OCI-LY1 (cell line): ENCODE measurements at regions not wholly inside any gene's neighbourhood (a gene's known extent, or its start where the extent isn't known, plus 50 kb on each side); places are given as distances from the start of the nearest gene placed in this dataset.

Experiments
- H2AFZ ChIP-seq: fragments of 200-600 bp; sonication (generic), shearing (Covaris generic); 2 replicates; pipeline ENCODE4 v1.6.0; 2014; ENCODE audit warnings: antibody characterized with exemption, mild to moderate bottlenecking, low read length
- H3F3A ChIP-seq: fragments of 200-600 bp; sonication (generic), shearing (Covaris generic); 2 replicates; pipeline ENCODE4 v1.6.0; 2014; ENCODE audit warnings: mild to moderate bottlenecking, antibody characterized with exemption, low read length, moderate library complexity; ENCODE audit not compliant: insufficient read depth
- H3K27ac ChIP-seq: fragments of 200-600 bp; sonication (generic); 2 replicates; pipeline ENCODE4 v1.5.1; 2014; ENCODE audit warnings: low read length, mixed run types, mild to moderate bottlenecking, low read depth; ENCODE audit not compliant: poor library complexity, severe bottlenecking
- H3K27me3 ChIP-seq: fragments of 200-600 bp; sonication (generic); 2 replicates; pipeline ENCODE4 v1.6.0; 2014; ENCODE audit warnings: antibody characterized with exemption, mild to moderate bottlenecking, low read length, moderate library complexity; ENCODE audit not compliant: insufficient read depth
- H3K36me3 ChIP-seq: fragments of 200-600 bp; sonication (generic); 2 replicates; pipeline ENCODE4 v1.6.1; 2014; ENCODE audit warnings: mild to moderate bottlenecking, antibody characterized with exemption, low read length, moderate library complexity, mixed read lengths; ENCODE audit not compliant: insufficient read depth
- H3K4me1 ChIP-seq: fragments of 200-600 bp; sonication (generic); 2 replicates; pipeline ENCODE4 v1.5.1; 2014; ENCODE audit warnings: mild to moderate bottlenecking, low read length, moderate library complexity; ENCODE audit not compliant: insufficient read depth, severe bottlenecking
- H3K4me2 ChIP-seq: fragments of 200-600 bp; sonication (generic), shearing (Covaris generic); 2 replicates; pipeline ENCODE4 v1.6.1; 2014; ENCODE audit warnings: low read length
- H3K4me3 ChIP-seq: fragments of 200-600 bp; sonication (generic); 2 replicates; pipeline ENCODE4 v1.5.1; 2014; ENCODE audit warnings: low read length, low read depth, mild to moderate bottlenecking, mixed read lengths; ENCODE audit not compliant: poor library complexity, severe bottlenecking
- H3K79me2 ChIP-seq: fragments of 200-600 bp; shearing (Covaris generic); 2 replicates; pipeline ENCODE4 v1.6.1; 2016; ENCODE audit warnings: mixed run types, low read length, mixed read lengths; ENCODE audit not compliant: insufficient read depth
- H3K9ac ChIP-seq: fragments of 200-600 bp; sonication (generic), shearing (Covaris generic); 2 replicates; pipeline ENCODE4 v1.6.1; 2014; ENCODE audit warnings: mild to moderate bottlenecking, low read length, mixed read lengths
- H3K9me2 ChIP-seq: fragments of 200-600 bp; sonication (generic), shearing (Covaris generic); 2 replicates; pipeline ENCODE4 v1.6.1; 2014; ENCODE audit warnings: low read depth, mild to moderate bottlenecking, low read length, mixed read lengths
- H3K9me3 ChIP-seq: fragments of 200-600 bp; shearing (Covaris generic); 2 replicates; pipeline ENCODE4 v1.6.1; 2014; ENCODE audit warnings: low read length, mixed read lengths
- H4K20me1 ChIP-seq: fragments of 200-600 bp; sonication (generic), shearing (Covaris generic); 2 replicates; pipeline ENCODE4 v1.6.0; 2016; ENCODE audit warnings: mild to moderate bottlenecking, low read length; ENCODE audit not compliant: insufficient read depth
- EZH2 ChIP-seq: fragments of 200-600 bp; sonication (generic), shearing (Covaris generic); IDR thresholded peaks from 2 replicates; pipeline ENCODE4 v1.8.0; 2017; ENCODE audit warnings: borderline replicate concordance, mixed run types, mild to moderate bottlenecking, antibody characterized with exemption, low read length, moderate library complexity, mixed read lengths
- TF ChIP-seq, protein P1 (sequence below): fragments of 200-600 bp; sonication (generic), shearing (Covaris generic); IDR thresholded peaks from 2 replicates; pipeline ENCODE4 v1.5.1; 2017; ENCODE audit warnings: mild to moderate bottlenecking, antibody characterized with exemption, low read length, moderate library complexity, mixed read lengths

- no peak overlapping the region for H3K4me2 ChIP-seq
- H4K20me1 ChIP-seq = no peaks in the 10 kb centered on the region
- no peaks in the 10 kb centered on the region for H3K9me3 ChIP-seq
- no peak overlapping the region for H3K4me3 ChIP-seq
- H3K27me3 ChIP-seq = no peaks in the 10 kb centered on the region
- H3F3A ChIP-seq = no peaks in the 10 kb centered on the region
- no peak overlapping the region for H2AFZ ChIP-seq
- TF ChIP-seq EZH2 = no peak
- TF ChIP-seq, protein P1, sequence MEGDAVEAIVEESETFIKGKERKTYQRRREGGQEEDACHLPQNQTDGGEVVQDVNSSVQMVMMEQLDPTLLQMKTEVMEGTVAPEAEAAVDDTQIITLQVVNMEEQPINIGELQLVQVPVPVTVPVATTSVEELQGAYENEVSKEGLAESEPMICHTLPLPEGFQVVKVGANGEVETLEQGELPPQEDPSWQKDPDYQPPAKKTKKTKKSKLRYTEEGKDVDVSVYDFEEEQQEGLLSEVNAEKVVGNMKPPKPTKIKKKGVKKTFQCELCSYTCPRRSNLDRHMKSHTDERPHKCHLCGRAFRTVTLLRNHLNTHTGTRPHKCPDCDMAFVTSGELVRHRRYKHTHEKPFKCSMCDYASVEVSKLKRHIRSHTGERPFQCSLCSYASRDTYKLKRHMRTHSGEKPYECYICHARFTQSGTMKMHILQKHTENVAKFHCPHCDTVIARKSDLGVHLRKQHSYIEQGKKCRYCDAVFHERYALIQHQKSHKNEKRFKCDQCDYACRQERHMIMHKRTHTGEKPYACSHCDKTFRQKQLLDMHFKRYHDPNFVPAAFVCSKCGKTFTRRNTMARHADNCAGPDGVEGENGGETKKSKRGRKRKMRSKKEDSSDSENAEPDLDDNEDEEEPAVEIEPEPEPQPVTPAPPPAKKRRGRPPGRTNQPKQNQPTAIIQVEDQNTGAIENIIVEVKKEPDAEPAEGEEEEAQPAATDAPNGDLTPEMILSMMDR = no peak
- no peak overlapping the region for H3K9ac ChIP-seq
- no peaks in the 10 kb centered on the region for H3K9me2 ChIP-seq
- H3K36me3 ChIP-seq = no peaks in the 10 kb centered on the region
- no peaks in the 10 kb centered on the region for H3K4me1 ChIP-seq
- no peak overlapping the region for H3K27ac ChIP-seq
- no peaks in the 10 kb centered on the region for H3K79me2 ChIP-seq
These were observed 377.7 kb upstream of the KAZN start for GRCh38 chr1:14220811-14221210.

GRCh38 chr1:14222086-14222485 is 376.4 kb upstream of the KAZN start:
- no peaks in the 10 kb centered on the region for H3K79me2 ChIP-seq
- H3K4me3 ChIP-seq = no peak overlapping the region
- H3K27ac ChIP-seq = no peak overlapping the region
- no peak overlapping the region for H3K4me2 ChIP-seq
- no peak for TF ChIP-seq EZH2
- TF ChIP-seq, protein P1 = no peak
- H3K9ac ChIP-seq = no peak overlapping the region
- no peaks in the 10 kb centered on the region for H3F3A ChIP-seq
- H3K36me3 ChIP-seq = no peaks in the 10 kb centered on the region
- H3K9me3 ChIP-seq = no peaks in the 10 kb centered on the region
- H3K4me1 ChIP-seq = no peaks in the 10 kb centered on the region
- no peak overlapping the region for H2AFZ ChIP-seq
- H3K9me2 ChIP-seq = no peaks in the 10 kb centered on the region
- no peaks in the 10 kb centered on the region for H3K27me3 ChIP-seq
- no peaks in the 10 kb centered on the region for H4K20me1 ChIP-seq

GRCh38 chr1:14228677-14229076 is 369.8 kb upstream of the KAZN start:
- Histone ChIP-seq H3K27ac (no peak overlapping the region), H2AFZ (no peak overlapping the region), H3K27me3 (no peaks in the 10 kb centered on the region), H3K9me3 (no peaks in the 10 kb centered on the region), H3K9ac (no peak overlapping the region), H3K79me2 (no peaks in the 10 kb centered on the region), H3K4me2 (no peak overlapping the region), H3K36me3 (no peaks in the 10 kb centered on the region), H3K4me3 (no peak overlapping the region), H3K4me1 (no peaks in the 10 kb centered on the region), H3F3A (no peaks in the 10 kb centered on the region), H3K9me2 (no peaks in the 10 kb centered on the region), H4K20me1 (no peaks in the 10 kb centered on the region)
- no peak for TF ChIP-seq EZH2
- TF ChIP-seq, protein P1 = no peak
